NCI-H187 (cell line): ENCODE measurements at regions not wholly inside any gene's neighbourhood (a gene's known extent, or its start where the extent isn't known, plus 50 kb on each side); places are given as distances from the start of the nearest gene placed in this dataset.
"Not testable (repeated sequence)": the region's sequence is repeated elsewhere in the genome, so short reads cannot be mapped to it uniquely, and the experiment has no call there.

Experiments
- DNase-seq, 2 experiments: peaks; one replicate each; lab custom pipeline; 2025; lab: John Stamatoyannopoulos, UW

DNA sequence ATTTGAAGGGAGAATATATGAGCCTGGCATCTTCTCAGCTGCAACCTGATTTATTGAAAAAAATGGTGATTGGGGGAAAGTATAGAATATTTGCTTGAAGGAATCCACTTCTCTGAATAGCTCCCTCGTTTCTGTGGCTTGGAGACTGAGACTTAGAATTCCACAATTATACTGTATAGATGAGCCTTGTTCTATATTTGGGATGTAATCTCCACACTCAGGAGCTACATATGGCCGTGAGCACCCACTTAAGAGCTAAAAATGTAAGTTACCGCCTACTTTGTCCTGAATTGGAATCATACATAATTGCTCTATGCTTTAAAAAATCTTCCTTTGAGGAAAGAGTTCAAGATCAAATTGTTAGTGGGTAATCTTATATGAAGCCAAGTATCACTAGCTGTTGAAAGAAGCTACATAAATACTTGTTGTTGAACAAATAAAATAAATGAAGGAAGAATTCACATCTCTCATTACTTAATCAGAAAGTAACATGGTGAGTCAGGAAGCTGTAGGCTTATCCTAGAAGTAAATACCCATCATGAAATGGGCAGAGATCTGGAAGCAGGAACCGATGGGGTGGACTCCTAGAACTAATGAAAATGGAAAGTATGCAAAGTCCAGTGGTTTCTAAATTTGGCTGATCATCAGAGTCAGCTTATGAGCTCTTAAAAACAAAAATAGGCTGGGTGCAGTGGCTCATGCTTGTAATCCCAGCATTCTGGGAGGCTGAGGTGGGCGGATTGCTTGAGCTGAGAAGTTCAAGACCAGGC lies 254.3 kb downstream of the SOX4 start:
- peak in 1 of 2 experiments; percentile 21 for DNase-seq

DNA sequence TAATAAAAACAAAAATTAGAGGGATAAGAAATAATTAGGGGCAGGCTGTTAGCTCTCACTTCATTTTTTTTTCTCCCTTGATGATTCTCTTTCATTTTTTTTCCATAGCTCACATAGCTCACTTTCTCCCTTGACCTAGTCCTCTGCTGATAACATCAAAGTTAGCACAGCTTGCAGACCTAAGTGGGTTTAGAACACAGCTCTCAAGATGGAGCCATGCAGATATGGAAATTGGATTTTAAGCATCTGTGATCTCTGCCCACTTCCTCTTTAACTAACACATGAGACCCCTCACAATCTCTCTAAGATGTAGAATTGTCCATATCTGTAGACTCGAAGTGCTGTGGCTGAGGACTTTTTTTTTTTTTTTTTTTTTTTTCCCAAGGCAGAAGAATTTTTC lies 257.1 kb downstream of the SOX4 start:
- DNase-seq: no peak

DNA sequence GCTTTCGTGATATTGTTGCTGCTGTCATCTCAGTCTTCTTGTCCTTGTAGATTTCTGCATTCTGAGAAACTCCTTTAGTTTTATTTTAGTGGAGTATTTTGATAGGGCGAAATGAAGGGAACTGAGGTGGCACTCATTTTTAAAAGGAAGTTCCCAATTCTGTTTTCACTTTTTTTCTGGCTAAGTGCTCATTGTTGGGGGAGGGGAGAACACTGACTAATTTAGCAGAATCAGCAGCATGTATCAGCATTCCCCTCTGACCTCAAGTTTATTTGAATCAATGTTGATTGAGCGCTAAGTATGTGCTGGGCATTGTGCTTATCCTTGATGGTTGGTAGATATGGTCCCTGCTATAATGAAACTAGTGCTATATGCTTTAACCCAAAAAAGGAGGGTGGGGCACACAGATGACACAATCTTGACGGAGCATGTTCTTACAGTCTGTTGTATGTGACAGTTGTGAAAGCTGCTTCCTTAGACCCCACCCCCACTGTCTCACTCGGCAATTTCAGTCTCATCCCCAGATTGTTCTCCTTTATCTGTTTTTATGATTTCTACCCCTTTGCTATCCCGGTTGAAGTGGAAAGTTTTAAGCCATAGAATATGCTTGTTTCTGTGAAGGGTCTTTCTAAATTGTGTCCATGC lies 262.4 kb downstream of the SOX4 start:
- no peak for DNase-seq

DNA sequence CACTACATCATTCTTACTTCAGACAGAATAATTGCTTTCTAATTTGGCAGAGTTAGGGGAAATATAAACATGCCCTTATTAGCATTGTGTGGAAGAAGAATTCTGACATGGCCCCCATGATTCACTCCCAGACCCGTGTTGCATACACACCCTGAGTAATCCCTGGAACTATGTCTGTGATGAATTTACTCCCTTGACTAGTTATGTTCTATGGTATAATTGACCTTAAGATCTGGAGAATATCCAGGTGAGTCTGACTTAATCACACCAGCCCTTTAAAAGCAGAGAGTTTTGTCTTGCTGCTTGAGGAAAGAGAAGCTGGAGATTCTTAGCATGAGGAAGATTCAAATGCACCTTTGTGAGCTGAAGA lies 262.9 kb downstream of the SOX4 start:
- DNase-seq: no peak

DNA sequence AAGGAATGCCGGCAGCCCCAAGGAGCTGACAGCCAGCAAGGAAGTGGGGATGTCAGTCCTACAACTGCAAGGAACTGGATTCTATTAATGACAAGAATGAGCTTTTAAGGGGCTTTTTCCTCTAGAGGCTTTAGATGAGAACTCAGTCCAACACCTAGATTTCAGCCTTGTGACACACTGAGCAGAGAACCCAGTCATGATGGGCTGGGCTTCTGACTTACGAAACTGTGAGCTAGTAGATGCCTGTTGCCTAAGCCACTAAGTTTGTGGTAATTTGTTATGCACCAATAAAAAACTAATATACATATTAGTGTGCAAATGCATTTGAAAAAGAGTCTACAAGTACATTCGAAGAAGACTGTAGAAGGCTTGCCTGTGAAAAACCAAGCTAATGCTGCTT lies 263.3 kb downstream of the SOX4 start:
- no peak for DNase-seq

DNA sequence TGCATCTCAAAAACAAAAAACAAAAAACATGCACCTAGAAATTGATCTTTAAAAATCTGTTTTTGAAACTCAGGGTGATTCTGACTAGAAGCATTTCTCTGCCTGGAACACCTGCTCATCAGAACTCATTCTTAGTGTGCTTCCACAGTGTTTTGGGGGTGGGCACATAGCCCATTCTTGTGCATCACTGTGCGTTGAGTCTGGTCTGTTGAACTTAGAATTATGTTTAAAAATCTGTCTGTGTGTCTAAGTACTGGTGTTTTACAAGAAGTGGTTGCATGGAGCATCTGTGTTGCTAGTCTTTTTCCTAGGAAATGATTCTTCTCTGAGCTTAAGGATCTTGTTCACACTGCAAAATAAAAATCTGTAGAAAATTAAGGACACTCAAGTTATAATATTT lies 264.5 kb downstream of the SOX4 start:
- DNase-seq: no peak

DNA sequence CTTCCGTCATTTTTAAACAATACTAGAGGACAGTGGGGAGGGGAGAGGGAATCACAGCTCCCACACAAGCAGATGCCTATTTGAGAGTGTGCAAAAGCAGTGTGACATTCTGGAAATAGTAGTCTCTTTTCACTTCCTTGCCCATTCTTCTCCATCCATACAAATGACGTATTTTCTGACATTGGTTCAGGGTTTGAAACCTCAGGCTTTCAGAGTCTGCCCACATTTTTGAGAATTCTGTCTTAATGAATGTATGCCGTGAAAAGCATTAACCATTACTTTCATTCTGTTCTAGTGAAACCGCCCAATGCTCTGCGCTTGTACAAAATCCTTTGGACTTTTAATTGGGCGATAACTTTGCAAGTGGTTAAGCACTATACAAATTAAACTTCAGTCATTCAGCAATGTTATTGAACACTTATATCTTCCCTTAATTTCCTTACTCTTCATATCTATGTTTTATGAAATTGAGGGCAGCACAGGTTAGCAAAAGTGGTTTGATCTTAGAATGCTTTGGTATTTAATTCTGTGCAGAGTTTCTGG lies 265.7 kb downstream of the SOX4 start:
- DNase-seq: no peak

DNA sequence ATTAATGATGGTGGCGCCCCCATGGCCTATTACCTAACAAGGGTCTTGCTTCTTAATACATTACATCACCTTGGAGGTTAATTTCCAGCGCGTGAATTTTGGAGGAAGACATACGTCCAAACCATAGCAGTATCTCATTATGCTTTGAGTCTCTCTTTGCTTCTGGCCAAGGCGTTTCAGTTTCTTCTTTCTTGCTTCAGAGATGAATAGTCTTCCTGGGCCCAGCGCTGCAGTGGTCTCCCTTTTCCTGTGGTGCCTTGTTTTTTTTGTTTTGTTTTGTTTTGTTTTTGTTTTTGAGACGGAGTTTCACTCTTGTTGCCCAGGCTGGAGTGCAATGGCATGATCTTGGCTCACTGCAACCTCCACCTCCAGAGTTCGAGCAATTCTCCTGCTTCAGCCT lies 268.4 kb downstream of the SOX4 start:
- no peak for DNase-seq

DNA sequence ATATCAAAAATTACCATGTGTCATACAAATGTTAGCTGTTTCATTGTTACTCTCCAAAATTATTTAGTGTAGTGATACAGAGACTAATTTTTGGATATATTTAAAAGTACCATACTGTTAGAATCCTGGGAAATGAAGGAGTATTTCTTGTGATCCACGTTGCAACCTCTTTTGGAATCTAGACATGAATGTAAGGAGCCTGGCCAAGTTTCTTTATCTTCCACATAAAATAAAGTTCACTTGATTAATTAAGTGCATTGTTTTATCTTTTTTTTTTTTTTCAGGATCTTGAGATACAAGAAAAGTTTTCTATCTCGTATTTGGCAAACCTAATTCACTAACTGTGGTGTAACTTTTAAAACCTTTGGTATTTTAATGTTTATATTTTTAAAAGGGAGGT lies 270.7 kb downstream of the SOX4 start:
- no peak for DNase-seq

DNA sequence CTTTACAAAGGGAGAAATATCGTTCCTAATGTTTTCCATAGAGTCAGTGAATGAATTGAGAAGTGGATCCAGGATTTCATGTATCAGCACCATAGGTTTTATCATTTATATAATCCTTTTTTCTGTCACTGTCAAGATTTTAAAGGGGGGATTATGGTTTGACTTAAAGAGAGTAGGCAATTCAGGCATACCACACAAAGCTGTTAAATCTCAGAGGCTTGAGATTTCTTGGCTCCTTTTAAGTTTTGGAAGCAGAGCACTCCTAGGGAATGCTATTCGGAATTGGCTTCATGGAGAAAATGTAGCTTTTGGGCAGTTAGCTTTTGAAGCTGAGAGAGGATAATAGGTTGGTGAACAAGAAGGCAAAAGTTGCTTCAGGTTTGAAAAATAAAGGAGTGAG lies 274.7 kb downstream of the SOX4 start:
- DNase-seq: no peak

DNA sequence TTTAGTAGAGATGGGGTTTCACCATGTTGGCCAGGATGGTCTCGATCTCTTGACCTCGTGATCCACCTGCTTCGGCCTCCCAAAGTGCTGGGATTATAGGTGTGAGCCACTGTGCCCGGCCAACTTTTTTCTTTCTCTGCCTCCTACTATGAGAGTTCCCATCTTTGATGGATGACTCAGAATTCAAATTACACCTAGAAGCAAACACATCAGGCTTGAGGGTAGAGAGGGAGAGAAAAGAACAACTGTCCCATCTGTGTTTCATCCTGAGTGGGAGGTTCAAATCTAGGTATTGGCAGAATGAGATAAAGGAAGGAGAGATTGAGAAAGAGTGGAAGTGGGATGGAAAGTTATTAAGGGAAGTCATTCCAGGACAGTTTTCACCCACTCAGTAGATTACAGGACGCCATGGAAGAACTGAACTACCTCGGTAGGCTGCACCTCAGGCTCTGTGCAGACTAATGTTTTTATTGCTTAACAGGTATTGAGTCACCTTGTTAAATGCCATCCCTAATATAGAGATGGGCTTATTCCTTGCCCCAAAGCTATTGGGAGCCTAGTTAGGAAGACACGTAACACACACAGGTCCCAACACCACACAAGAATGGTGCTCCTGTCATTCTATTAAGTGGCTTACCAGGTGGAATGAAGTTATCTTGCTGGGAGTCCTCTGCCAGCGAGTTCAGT lies 275.7 kb downstream of the SOX4 start:
- DNase-seq: no peak

DNA sequence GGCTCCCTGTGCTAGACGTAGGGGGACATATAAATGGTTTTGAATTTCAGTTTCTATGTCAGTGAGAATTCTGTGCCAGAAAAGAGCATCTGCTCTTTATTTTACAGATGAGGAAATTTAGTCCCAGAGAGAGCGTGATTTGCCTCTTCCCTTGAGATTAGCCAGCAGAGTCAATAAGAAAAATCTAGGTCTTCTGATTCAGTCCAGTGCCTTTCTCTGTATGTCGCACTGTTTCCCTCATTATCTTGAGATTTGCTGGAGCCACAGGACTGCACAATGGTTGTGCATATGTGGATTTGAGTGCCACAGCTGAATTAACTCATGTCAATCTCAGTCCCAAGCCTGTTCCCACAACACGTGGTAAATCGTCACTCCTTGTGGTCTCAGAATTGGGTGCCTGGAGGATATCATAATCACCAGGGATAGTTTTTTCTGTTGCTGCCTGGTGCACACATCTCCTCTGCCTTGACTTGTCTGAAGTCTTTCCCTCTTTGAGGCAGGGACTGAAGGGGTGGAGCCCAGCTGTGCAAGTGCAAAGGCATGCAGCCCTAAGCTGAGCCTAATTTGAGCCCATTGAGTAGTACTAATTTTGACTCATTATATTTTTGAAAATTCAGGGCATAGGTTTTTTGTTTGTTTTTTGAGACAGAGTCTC lies 276.7 kb downstream of the SOX4 start:
- no peak for DNase-seq

DNA sequence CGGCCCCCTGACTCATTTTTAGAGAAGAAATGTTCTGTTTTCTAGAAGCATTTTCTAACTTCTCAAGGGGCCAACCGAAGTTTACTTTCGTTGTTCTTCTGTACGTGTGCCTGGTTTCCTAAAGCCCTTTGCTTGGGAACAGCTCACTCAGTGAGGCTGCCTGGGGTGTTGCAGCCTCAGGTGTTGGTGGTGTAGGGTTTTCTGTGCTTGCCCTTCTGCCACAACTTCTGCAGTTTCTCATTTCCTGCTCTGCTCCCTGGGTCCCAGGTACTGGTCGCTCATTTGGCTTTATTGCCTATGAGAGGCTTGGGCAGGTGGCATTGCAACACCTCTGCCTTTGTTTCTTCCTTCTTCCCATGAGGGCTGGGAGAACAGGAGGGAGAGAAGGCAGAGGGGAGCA lies 278.3 kb downstream of the SOX4 start:
- DNase-seq: no peak

DNA sequence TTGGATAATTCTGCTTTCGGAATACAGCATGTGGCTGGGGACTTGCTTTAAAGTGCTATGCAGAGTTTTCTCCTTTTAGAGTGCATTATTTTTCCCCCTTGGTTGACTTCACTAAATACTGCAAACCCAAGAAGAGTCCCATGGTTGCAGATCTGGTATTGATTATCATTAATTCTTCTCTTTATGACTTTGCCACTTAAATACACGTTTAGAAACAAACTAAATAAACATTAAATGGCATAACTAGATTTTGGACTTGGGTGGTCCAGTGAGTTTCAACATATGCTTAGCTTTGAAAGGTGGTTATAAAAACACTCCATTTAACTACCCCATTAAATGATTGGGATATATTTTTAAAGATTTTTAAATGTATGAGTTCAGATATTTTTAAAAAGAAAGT lies 279.2 kb downstream of the SOX4 start:
- no peak for DNase-seq

DNA sequence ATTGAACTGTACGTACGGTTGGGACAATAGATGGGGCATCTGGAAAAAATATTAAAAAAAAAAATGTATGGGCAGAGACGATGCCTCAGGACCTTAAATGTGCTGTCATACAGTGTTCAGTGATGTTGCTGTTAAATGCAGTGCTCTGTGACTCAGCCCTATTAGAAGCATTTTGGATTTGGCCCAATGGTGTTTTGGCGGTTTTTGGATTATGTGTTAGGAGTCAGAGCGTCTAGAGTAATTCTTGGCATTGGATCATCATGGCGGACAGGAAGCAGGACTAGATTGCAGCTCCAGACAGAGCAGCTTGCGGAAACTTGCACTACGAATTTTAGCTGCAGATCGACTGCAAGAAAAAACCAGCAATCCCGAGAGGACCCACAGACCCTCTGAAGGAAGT lies 280.0 kb downstream of the SOX4 start:
- DNase-seq: no peak

DNA sequence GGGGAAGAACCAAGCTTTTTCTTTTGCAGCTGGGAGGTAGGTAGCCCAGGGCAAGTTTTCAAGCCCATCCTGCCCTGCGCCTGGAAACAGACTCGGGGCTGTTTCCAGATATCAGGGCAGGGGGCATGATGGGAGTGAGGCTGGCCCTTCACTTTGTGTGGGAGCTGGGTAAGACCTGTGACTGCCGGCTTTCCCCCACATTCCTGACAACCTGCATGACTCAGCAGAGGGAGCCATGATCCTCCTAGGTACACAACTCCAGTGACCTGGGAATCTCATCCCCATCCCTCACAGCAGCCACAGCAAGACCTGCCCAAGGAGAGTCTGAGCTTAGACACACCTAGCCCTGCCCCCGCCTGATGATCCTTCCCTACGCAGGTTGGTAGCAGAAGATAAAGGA lies 280.8 kb downstream of the SOX4 start:
- DNase-seq: no peak

DNA sequence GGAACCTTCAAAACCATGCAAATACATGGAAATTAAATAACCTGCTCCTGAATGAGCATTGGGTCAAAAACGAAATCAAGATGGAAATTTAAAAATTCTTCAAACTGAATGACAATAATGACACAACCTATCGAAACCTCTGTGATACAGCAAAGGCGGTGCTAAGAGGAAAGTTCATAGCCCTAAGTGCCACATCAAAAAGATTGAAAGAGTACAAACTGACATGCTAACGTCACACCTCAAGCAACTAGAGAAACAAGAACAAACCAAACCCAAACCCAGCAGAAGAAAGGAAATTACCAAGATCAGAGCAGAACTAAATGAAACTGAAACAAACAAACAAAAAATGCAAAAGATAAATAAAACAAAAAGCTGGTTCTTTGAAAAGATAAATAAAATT lies 283.5 kb downstream of the SOX4 start:
- not testable (repeated sequence) for DNase-seq

DNA sequence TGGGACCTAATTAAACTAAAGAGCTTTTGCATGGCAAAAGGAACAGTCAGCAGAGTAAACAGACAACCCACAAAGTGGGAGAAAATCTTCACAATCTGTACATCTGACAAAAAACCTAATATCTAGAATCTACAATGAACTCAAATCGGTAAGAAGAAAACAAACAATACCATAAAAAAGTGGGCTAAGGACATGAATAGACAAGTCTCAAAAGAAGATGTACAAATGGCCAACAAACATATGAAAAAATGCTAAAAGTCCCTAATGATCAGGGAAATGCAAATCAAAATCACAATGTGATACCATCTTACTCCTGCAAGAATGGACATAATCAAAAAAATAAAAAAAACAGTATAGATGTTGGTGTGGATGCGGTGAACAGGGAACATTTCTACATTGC lies 286.7 kb downstream of the SOX4 start:
- not testable (repeated sequence) for DNase-seq

DNA sequence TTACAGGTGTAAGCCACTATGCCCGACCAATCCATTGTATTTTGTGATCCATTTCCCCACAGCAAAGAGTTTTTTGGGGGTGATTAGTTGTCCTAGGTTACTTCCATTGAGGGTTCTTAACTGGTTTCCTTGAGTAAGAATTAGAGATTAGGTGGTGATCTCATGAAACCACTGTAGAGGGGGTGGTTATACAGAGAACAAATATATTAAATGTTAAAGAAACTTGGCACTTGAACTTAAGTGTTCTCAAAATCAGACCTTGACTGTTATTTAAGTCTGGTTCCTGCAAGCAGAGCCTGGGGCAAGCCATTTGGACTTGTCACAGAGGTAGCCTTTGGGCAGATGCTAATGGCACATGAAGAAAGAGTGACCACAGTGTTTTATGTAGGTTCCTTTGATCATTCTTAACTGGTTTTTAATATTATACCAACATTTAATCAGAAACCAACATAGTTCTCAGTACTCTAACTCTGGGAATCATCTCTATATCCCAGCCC lies 288.5 kb downstream of the SOX4 start:
- no peak for DNase-seq

DNA sequence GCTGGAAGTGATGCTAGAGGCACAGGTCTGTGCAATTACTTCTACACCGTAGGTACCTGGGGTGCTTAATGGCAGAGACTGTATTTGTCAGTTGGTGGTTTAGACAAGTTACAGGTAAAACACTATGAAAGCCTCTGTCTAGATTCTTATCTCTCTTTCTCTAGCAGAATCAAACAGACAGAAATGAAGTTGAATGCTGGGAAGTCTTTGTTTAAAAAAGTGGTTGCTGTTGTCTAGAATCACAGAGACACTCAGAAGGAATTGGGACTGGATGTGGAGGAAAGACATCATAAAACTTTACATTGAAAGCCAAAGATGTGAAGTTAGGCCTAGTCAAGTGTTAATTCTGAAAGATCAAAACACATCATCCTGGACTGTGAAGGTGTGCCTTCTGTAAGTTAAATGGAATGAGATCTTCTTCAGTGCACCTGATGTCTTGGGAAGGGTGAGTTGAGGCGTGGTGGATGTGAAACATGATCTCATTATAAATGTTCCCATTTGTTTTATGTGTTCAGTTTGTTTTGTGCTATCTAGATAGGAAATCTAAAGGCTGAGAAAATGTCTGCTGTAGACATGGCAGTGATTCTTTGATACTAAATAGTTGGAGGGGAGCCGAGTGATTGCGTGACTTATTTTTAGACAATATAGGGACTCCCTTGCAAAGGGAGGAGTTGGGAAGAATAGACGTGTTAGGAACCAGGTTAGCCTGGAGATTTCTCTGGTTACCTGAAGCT lies 290.2 kb downstream of the SOX4 start:
- no peak for DNase-seq

DNA sequence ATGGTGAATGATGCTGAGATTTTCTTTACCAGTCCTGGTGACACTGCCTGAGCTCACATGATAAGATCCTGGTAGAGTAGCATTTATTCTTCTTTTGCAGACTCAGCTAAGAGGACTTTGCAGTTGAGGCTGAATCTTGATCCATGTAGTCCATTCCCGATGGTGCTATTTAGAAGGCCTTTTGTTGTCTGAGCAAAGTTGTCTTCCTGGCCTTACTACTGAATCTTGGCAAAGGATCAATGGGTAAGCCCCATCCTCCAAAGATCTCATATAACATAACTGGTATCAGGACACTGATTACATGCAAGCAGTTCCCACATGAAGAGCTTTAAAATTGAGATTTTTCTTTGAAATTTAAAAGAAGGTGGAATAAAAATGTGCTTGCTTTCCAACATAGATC lies 291.6 kb downstream of the SOX4 start:
- no peak for DNase-seq
